ENCODE measurements at regions not wholly inside any gene's neighbourhood (a gene's known extent, or its start where the extent isn't known, plus 50 kb on each side); places are given as distances from the start of the nearest gene placed in this dataset.

DNA sequence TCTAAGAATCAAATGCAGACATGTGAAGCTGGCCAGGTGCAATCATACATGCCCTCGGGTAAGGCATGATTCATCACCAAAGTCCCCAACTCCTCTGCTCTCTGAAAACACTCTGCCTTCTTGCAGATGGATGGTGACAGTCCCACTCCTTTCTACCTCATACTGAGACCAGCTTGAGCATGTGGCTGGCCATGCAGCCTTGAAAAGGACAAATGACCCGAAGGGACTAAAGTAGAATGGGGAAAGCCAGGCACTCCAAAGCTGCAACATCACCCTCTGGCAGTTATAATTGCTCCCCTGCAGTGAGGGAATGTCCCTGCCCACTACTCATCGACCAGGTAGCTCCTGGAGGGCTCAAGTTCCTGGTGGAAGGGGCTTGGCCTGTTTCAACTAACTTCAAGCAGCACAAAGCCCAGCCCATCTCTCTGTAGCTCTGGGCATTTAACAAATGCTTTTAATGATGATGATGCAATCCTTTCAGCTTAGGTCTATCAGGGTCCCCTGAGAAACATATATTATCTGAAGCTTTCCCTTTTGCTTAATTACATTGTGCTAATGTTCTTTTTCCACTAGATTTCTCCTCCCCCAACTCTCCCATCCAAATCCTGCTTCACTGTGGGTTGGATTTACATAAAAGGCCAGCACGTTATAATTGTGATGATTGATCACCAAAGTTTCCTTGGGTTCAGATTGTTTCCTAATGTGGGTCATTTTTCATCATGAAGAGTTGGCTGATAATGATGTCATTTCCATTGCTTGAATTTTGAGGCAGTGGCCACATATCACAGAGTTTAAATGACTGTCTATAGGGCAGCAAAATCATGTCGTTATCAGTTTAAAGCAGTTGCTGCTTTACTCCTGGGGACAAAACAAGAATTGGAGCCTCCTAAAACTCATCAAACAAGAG lies 436.5 kb upstream of the SLC30A5 start:
- TF ChIP-seq, protein P1, sequence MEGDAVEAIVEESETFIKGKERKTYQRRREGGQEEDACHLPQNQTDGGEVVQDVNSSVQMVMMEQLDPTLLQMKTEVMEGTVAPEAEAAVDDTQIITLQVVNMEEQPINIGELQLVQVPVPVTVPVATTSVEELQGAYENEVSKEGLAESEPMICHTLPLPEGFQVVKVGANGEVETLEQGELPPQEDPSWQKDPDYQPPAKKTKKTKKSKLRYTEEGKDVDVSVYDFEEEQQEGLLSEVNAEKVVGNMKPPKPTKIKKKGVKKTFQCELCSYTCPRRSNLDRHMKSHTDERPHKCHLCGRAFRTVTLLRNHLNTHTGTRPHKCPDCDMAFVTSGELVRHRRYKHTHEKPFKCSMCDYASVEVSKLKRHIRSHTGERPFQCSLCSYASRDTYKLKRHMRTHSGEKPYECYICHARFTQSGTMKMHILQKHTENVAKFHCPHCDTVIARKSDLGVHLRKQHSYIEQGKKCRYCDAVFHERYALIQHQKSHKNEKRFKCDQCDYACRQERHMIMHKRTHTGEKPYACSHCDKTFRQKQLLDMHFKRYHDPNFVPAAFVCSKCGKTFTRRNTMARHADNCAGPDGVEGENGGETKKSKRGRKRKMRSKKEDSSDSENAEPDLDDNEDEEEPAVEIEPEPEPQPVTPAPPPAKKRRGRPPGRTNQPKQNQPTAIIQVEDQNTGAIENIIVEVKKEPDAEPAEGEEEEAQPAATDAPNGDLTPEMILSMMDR (IDR thresholded peaks at IDR 0.05 in 2 of 3, conservative IDR thresholded peaks at IDR 0.05 in 1 of 3; ENCODE audit: borderline replicate concordance in 1 of 3, insufficient read depth in 1 of 3, low read depth in 2 of 3, low read length in 2 of 3) = no peak
- TF ChIP-seq EZH2 (IDR thresholded peaks at IDR 0.05) = no peak

Measured in HCT116 (cell line).